ENCODE measurements at regions not wholly inside any gene's neighbourhood (a gene's known extent, or its start where the extent isn't known, plus 50 kb on each side); places are given as distances from the start of the nearest gene placed in this dataset.
"Not testable (repeated sequence)": the region's sequence is repeated elsewhere in the genome, so short reads cannot be mapped to it uniquely, and the experiment has no call there.

- not testable (repeated sequence) for DNase-seq
Observed at GRCh38 chr15:84360902-84361301, 125.3 kb downstream of the GOLGA6L4 start.

- DNase-seq = not testable (repeated sequence)
Observed at GRCh38 chr15:84384421-84384820, 148.8 kb downstream of the GOLGA6L4 start.

- no peak for DNase-seq
Observed at GRCh38 chr15:84387086-84387485, 151.5 kb downstream of the GOLGA6L4 start.

GRCh38 chr15:84388201-84388600, 152.6 kb downstream of the GOLGA6L4 start:
- not testable (repeated sequence) for DNase-seq

- DNase-seq = not testable (repeated sequence)
Observed at GRCh38 chr15:84388638-84389037, 153.1 kb downstream of the GOLGA6L4 start.

- not testable (repeated sequence) for DNase-seq
Observed at GRCh38 chr15:84390324-84390723, 154.8 kb downstream of the GOLGA6L4 start.

- no peak for DNase-seq
Observed at GRCh38 chr15:84391191-84391590, 155.6 kb downstream of the GOLGA6L4 start.

- not testable (repeated sequence) for DNase-seq
Observed at GRCh38 chr15:84392020-84392419, 156.4 kb downstream of the GOLGA6L4 start.

- not testable (repeated sequence) for DNase-seq
Observed at GRCh38 chr15:84393386-84393936, 157.9 kb downstream of the GOLGA6L4 start.

GRCh38 chr15:84393966-84394365, 158.4 kb downstream of the GOLGA6L4 start:
- DNase-seq = not testable (repeated sequence)

- DNase-seq = not testable (repeated sequence)
Observed at GRCh38 chr15:84395384-84395783, 159.8 kb downstream of the GOLGA6L4 start.

GRCh38 chr15:84395881-84396280, 160.3 kb downstream of the GOLGA6L4 start:
- DNase-seq = not testable (repeated sequence)

GRCh38 chr15:84397066-84397465, 161.5 kb downstream of the GOLGA6L4 start:
- not testable (repeated sequence) for DNase-seq

- DNase-seq = not testable (repeated sequence)
Observed at GRCh38 chr15:84398087-84398486, 162.5 kb downstream of the GOLGA6L4 start.

GRCh38 chr15:84398763-84399701, 163.5 kb downstream of the GOLGA6L4 start:
- DNase-seq = no peak

GRCh38 chr15:84400017-84400740, 164.6 kb downstream of the GOLGA6L4 start:
- DNase-seq = no peak

- no peak for DNase-seq
Observed at GRCh38 chr15:84400820-84401219, 165.2 kb downstream of the GOLGA6L4 start.

GRCh38 chr15:84401461-84401860, 165.9 kb downstream of the GOLGA6L4 start:
- not testable (repeated sequence) for DNase-seq

- DNase-seq = not testable (repeated sequence)
Observed at GRCh38 chr15:84401891-84402840, 166.6 kb downstream of the GOLGA6L4 start.

- DNase-seq = no peak
Observed at GRCh38 chr15:84402856-84403608, 167.5 kb downstream of the GOLGA6L4 start.

- not testable (repeated sequence) for DNase-seq
Observed at GRCh38 chr15:84409357-84409756, 173.8 kb downstream of the GOLGA6L4 start.
